GM19463 (cell line): ENCODE measurements at regions not wholly inside any gene's neighbourhood (a gene's known extent, or its start where the extent isn't known, plus 50 kb on each side); places are given as distances from the start of the nearest gene placed in this dataset.
"Not testable (repeated sequence)": the region's sequence is repeated elsewhere in the genome, so short reads cannot be mapped to it uniquely, and the experiment has no call there.

Source experiments
- ATAC-seq: cut with Tn5 transposase; IDR thresholded peaks from one replicate; pipeline ENCODE4 v1.9.1; 2021; ENCODE audit warnings: mild to moderate bottlenecking, moderate library complexity; ENCODE audit not compliant: unreplicated experiment

DNA sequence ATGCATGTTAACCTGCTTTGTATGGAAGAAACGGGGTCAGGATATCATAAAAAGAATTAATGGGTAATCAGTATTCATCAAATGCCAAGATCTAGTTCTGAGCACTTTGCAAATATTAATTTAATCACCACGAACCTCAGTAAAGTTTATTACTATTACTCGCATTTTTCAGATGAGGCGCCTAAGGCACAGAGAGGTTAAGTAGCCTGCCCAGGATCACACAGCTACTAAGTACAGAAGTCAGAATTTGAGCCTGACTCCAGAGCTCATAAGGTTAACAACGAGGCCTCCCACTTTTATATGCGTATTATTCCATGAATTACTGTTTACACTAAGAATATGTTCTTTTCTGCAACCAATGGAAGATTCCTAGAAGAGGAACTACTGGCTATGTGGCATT lies 109.6 kb upstream of the KLF13 start:
- ATAC-seq, result no peak

DNA sequence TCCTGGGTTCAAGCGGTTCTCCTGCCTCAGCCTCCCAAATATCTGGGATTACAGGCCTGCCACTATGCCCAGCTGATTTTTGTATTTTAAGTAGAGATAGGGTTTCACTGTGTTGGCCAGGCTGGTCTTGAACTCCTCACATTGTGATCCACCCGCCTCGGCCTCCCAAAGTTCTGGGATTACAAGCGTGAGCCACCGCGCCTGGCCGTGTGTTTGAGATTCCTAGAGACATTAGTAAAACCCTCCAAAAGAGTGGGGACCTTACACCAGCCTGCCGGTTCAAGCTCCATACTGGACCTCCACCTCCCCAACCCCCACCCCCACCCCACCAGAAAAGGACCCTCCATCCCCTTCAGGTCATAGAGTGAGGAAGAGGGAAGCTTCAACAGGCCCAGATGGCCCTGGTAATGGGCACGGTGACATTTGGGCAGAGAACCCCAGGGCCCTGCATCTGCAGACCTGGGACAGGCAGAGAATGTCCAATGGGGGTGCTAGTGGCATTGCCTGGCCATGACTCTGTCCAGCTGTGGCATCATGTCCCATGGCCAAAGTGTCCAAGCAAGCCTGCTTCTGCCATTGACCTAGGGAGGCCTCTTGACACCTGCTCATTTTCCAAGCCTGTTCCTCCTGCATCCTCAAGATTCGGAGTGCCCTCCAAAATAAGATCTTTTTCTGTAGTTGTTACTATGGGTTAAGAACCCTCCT lies 108.9 kb upstream of the KLF13 start:
- ATAC-seq, result no peak

DNA sequence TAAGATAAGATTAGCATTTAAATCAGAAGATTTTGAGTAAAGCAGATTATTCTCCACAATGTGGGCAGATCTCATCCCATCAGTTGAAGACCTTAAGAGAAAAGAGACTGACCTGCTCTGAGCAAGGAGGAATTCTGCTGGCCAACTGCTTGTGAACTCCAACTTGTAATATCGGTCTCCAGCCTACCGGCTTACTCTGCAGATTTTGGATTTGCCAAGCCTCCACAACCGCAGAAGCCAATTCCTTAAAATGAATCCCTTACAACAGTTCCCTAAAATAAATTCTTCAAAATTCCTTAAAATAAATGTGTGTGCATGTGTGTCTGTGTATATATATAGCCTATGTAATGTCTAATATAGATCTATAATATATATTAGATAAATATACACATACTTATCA lies 107.4 kb upstream of the KLF13 start:
- ATAC-seq, result no peak

DNA sequence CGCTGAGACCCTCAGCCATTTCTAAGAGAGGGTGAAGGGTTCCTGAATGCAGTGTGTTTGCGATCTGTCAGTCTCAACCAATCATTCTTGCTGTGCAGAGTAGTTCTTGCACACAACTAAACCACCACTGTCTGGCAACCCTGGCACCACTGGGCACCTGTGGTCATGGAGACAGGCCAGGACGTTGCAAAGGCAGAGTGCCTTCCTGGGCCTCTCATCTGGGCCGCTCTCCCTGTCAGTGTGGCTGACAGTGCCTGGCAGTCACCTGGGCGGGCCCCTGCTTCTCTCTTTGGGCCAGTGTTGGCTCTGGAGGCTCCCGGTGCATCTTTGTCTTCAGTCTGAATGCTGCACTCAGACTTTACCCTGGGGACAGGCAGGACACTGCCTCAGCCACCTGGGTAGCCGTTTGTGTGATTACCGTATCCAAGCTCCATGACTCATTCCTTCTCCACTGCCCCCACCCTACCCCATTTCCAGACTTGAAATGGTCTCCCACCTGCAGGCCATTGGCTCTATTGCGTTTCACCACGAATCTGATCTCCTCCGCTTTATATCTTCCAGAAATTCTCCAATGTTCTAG lies 104.6 kb upstream of the KLF13 start:
- ATAC-seq, result no peak

DNA sequence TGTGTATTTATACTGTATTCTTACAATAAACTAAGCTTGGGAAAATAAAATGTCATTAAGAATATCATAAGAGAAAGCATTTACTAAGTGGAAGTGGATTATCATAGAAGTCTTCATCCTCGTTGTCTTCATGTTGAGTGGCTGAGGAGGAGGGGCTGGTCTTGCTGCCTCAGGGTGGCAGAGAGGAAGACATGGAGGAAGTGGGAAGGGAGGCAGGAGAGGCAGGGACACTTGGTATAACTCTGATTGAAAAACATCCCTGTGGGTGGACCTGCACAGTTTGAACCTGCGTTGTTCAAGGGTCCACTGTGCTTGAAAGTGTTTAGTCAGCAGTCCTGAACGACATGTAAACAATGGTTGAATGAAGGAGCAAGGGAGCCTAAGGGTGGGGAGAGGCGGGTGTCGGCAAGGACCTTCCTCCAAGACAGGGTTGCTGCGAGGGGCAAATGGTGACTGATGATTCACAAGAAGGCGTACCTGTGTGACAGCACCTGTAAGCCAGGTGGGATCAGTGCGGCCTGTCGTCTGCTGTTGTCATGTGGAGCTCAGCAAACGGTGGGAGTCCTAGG lies 103.8 kb upstream of the KLF13 start:
- ATAC-seq, result no peak

DNA sequence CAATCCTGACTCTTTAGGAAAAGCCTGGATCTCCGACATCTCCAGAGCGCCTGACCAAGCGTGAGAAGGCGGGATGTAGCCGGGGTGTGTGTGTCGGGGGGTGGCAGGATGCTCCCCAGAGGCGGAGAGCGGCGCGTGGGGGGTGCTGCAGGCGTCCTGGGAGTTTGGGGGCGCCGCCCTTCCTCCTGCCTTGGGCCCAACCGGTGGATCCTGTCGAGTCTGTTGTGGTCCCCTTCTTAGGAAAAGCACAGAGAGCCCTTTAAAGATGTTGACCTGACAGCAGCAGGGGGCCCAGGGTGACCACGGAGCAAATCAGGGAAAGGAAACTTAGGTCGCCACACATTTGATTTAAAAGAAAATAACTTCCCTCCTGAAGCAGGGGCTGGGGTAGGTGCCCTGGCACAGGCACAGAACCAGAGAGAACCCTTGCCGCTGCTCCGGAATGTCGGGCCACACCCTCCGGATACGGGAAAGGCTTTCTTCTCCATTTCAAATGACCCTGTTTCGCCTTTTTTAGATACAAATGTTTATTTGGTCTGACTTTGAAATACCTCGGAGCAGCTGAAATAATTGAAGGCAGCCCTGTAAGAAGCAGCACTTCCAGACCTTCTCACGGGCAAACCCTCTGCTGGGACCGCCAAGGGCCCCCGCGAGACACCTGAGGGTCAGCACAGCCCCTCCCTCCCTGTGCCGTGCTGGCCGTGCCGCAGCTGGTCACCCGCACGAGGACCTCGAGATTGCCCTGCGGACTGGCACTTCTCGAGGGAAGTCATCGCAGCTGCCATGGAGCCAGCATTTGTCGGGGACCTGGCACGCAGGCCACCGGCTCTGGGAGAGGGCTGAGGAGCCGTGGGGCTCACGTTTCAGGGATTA lies 102.9 kb upstream of the KLF13 start:
- ATAC-seq, result no peak

DNA sequence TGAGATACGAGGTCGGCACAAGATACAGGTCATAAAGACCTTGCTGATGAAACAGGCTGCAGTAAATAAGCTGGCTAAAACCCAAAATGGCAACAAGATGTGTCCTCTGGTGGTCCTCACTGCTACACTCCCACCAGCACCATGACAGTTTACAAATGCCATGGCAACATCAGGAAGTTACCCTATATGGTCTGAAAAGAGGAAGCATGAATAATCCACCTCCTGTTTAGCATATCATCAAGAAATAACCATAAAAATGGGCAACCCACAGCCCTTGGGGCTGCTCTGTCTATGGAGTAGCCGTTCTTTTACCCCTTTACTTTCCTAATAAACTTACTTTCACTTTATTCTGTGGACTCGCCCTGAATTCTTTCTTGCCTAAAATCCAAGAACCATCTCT lies 102.0 kb upstream of the KLF13 start:
- ATAC-seq, result not testable (repeated sequence)

DNA sequence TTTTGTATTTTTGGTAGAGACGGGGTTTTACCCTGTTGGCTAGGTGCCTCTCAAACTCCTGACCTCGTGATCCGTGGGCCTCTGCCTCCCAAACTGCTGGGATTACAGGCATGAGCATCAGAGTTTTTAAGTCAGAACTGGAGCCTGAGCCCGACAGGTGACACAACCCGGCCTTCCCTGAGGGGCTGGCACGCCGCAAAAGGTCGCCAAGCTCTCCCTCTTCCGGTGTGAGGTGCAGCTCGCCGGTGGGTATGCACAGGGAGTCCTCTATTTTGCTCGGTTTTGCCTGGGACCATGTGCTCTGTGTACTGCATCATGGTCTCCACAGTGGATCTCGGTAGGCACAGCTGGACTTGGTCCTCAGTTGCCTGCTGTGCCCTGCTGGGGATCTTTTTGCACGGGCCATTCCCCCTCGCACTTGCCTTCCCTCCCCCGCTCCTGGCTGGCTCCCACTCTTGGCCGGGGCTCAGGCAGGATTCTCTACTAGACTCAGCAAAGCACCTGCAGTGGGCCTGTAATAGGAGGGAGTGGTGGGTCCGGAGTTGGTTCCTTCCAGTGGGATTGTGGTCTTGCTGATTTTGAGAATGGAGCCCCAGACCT lies 101.2 kb upstream of the KLF13 start:
- no peak for ATAC-seq

DNA sequence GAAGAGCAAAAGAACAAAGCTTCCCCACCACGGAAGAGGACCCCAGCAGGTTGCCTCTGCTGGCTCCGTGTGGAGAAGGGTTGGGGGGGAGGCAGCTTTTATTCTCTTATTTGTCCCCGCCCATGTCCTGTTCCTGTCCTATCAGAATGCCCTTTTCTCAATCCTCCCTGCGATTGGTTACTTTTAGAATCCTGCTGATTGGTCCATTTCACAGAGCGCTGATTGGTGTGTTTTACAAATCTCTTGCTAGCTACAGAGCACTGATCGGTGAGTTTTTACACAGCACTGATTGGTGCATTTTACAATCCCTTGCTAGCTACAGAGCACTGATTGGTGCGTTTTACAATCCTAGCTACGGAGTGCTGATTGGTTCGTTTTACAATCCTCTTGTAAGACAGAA lies 100.6 kb upstream of the KLF13 start:
- no peak for ATAC-seq

DNA sequence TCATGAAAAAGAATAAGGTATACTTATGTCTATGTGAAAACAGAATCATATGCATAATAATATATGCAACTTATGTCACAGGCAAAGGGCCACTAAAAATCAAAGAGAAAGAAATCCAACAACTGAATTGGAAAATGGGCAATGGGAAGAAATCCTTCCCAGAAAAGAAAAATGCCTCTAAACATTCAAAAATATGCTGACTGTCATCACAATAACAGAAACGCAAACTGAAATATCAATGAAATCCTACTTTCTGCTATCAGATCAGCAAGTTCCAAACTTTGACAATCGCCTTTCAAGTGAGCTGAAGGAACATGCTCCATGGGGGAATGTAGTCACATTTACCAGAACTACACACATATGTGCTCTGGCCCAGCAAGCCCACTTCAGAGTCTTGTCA lies 99.4 kb upstream of the KLF13 start:
- no peak for ATAC-seq

DNA sequence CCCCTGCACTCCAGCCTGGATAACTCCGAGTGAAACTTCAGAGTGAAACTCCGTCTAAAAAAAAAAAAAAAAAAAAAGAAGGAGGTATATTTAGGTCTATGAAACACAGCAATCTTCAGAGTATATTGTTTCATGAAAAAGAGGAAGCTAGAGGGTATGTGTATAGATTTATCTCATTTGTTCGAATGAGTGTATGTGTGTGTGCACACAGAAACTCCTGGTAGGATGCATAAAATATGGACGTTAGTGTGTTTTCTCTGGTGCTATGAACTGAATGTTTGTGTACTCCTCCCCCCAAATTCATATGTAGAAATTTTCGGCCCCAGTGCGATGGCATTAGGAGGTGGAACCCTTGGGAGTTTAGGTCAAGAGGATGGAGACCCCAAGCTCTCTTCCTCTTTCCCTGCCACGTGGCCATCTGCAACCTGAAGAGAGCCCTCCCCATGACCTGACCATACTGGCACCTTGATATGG lies 98.6 kb upstream of the KLF13 start:
- ATAC-seq, result no peak

DNA sequence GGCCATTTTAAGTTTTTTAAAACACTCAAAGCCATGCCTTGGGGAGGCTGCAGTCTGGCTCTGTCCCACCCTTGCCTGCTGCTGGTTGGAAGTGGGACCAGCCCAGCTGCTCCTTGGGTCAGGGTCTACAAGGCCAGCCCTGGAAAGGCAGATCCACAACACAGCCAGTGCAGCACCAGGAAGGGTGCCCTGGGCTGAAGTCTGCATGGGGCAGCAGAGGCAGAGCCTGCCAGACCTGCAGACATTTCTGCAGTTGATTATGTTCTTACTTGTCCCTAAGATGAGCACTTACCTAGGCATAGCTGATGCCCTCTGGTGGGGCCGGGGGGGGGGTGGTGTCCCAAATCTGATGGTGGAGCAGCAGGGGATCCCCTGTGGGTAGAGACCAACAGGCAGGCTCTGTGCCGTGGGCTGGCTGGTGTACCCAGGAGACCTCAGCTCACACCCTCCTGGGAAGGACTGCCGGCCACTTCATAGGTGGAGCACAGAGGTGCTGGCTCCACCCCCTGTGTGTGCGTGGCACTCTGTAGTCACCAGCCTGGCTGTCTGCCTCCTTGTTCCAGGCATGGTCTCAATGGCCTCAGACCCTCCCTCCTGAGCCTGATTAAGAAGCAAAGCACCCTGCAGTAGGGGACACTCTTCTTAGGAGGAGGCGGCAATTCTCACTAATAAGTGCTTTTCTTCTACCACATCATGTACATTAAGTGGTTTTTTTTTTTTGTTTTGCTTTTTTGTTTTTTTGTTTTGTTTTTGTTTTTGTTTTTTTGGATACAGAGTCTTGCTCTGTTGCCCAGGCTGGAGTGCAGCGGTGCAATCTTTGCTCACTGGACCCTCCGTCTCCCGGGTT lies 97.4 kb upstream of the KLF13 start:
- peak; percentile 69 for ATAC-seq

DNA sequence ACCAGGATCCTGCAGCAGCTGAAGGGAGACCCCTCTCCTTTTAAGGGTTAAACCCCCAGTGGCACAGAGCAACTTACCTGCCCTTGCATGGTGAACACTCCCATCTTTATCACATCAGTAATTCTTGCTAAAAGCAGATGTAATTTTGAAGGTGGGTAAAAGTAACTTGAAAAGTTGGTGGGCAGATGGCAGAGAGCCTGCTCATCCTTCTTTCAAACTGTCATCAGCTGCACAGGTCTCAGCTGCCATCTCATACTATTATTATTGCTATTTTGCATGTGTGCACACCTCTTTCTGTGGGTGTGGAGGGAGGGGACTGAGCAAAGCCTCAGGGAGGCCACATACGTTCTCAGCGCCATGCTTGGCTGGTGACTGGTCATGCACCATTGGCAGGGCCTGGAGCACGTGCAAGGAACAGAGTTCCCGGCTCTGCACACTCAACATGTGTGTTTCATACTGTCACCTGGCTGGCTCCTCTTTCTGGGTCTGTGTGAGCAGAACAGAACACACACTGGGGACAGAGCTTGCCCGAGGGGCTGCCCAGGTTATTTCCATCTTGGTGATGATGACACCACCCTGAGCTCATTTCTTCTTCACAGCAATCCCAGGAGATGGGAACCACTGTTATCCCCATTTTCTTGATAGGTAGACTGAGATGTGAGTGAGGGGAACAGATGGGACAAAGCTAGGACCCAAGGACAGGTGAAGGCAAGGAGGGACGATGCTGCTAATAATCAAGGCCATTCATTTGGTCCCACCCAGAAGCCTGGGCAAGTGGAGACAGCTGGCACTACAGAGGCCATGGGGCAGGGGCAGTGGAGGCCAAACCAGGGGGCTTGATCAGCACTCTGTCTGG lies 95.8 kb upstream of the KLF13 start:
- peak; percentile 80 for ATAC-seq

DNA sequence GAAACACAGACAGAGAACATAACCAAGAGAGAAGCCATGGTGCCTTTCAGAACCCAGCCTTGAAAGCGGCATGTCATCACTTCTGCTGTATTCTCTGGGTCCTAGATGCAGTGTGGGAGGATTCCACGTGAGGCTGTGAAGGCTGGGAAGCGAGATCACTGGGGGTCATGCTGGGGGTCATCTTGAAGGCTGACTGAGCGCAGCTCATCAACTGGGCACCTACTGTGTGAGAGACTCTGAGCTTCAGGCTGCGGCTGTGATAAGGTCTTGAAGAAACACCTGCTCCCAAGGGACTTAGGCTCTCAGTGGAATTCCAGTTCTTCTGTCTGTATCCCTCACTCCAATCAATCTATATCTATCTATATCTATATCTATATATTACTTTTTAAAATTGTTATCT lies 91.8 kb upstream of the KLF13 start:
- no peak for ATAC-seq

DNA sequence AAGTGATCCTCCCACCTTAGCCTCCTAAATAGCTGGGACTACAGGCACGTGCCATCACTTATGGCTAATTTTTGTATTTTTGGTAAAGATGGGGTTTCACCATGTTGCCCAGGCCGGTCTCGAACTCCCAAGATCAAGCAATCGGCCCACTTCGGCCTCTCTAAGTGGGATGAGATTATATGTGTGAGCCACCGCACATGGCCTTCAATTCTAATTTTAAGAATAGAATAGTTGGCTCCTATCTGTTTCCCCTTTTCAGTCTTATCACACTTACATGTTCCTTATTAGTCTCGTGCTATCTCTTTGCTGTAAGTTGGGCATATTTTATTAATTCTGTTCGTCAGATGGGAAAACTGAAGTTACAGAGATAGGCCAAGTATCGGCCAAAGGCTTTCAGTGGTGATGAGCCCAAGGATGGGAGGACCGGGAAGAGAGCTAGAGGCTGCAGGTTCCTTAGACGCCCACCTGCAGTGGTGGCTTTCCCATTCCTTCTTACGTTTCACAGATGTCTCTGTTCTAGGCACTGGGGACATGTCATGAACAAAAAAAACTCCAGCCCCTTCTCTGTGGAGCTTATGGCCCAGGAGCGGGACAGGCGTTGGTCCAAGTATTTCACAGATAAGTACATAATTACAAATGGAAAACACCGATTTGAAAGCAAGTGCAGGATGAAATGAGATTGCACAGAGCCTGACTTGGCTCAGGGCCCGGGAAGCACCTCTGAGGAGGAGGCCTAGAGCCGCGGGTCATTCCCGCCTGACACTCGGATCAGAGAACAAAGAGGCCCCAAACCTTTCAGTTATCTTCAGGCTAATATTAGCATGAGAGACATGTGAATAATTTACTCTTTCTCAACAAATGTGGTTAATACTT lies 91.1 kb upstream of the KLF13 start:
- peak; percentile 43 for ATAC-seq

DNA sequence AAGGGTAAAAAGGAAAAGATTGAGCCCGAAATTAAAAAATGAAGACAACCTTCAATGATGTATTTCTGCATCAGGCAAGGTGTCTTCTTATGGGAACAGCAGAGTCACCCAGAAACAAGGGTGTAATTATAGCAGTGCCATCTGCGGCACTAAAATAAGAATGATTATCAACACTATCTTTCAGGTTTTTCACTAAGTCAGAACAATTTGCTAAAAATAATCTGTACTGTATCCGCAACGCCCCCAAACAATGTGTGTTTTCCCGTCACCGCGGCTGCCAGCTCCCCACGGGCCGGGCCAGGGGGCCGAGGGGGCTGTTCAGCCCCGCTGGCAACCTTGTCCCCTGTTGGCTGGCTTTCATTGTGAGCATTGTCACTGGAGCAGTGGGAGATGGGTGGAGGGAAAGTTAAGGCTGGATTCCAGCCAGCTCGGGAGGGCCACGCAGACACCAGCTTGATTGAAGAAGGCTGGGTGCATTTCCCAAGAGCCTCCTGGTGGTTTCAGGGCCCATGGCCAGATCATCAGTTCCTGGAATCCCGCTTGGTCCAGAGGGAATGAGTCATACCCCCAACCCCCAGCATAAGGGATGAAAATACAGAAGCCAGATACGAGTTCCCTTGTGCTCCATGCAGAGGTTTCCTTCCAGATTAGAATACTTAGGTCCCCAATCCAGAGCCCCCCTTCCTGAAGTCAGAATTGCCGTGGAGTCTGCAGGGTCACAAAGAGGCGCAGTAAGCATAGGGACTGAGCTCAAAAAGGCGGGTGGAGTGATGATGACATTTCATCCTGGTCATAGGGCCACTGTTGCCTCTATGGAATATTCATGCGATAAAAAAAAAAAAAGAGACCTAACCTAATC lies 90.2 kb upstream of the KLF13 start:
- ATAC-seq, result peak; percentile 57

DNA sequence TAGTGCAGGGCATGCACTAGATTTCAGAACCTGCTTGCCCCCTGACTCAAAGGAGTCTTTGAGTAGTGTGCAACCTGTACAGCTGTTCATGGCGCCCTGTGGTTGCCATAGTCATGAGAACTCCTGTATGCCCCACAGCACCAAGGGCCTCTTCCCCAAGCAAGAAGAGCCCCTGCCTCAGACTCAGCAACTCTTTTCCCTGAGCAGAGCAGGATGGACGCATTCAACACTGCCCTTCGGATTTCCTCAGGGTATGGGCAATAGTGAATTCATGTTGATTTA lies 89.7 kb upstream of the KLF13 start:
- ATAC-seq, result no peak

DNA sequence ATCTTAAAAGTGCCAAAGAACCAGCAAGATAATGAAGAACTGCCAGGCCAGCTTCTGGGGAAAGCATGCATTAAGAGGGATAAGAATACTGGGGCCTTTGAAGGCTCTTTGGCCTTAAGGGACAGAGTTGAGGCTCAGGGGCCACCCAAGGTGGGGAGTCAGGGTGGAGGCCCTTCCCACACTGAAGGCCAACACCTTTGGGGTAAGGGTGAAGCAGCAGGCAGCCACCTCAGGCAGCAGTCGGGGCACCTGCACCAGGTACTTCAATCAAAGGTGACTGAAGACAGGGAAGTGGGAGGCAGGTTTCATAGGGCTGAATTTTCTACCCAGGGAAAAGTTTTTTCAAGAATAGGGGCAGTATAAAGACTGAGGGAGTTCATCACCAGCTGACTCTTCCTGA lies 87.7 kb upstream of the KLF13 start:
- no peak for ATAC-seq
